GM12878 (cell line): ENCODE measurements at regions not wholly inside any gene's neighbourhood (a gene's known extent, or its start where the extent isn't known, plus 50 kb on each side); places are given as distances from the start of the nearest gene placed in this dataset.

Experiments used
- BMI1 ChIP-seq: fragments of 450-650 bp; IDR thresholded peaks from 2 replicates; pipeline ENCODE4 v1.6.1; 2016; ENCODE audit warnings: mild to moderate bottlenecking, moderate library complexity, borderline replicate concordance
- CHD2 ChIP-seq: IDR thresholded peaks from 2 replicates; pipeline ENCODE4 v1.6.1; 2011; ENCODE audit warnings: low read depth, low read length, improper control_type of control experiment, borderline replicate concordance
- CUX1 ChIP-seq: IDR thresholded peaks from 2 replicates; pipeline ENCODE4 v1.6.1; 2012; ENCODE audit warnings: improper control_type of control experiment, low read depth, low read length; ENCODE audit not compliant: insufficient replicate concordance
- EP300 ChIP-seq, 2 experiments: fragments of 150-350 bp in 1 of 2; IDR thresholded peaks; 2 replicates each; pipeline ENCODE4 v1.6.1; 2011 to 2012; ENCODE audit warnings: low read depth in 2 of 2, low read length in 2 of 2, borderline replicate concordance in 1 of 2, improper control_type of control experiment in 1 of 2, inconsistent platforms in 1 of 2; ENCODE audit not compliant: control insufficient read depth in 1 of 2
- FOXM1 ChIP-seq: IDR thresholded peaks from 2 replicates; pipeline ENCODE4 v1.6.1; 2012; ENCODE audit warnings: low read depth, mild to moderate bottlenecking, inconsistent platforms, low read length, moderate library complexity
- HCFC1 ChIP-seq: fragments of 150-350 bp; IDR thresholded peaks from 2 replicates; pipeline ENCODE4 v1.6.1; 2014; ENCODE audit warnings: low read length
- HDAC2 ChIP-seq: fragments of 200-600 bp; sonication (generic); IDR thresholded peaks from 2 replicates; pipeline ENCODE4 v1.6.1; 2017
- HDAC6 ChIP-seq: fragments of 200-600 bp; sonication (generic); IDR thresholded peaks from one replicate; pipeline ENCODE4 v1.8.0; 2017; ENCODE audit warnings: antibody characterized with exemption; ENCODE audit not compliant: unreplicated experiment
- HDGF ChIP-seq: fragments of 450-650 bp; IDR thresholded peaks from 2 replicates; pipeline ENCODE4 v1.6.1; 2016; ENCODE audit warnings: antibody characterized with exemption
- LARP7 ChIP-seq: fragments of 450-650 bp; IDR thresholded peaks from 2 replicates; pipeline ENCODE4 v1.6.1; 2017; ENCODE audit warnings: mild to moderate bottlenecking
- NFYB ChIP-seq: IDR thresholded peaks from 2 replicates; pipeline ENCODE4 v1.6.1; 2011; ENCODE audit warnings: low read depth, mild to moderate bottlenecking, low read length, improper control_type of control experiment, moderate library complexity; ENCODE audit not compliant: insufficient read depth
- PAX5 ChIP-seq: IDR thresholded peaks from 2 replicates; pipeline ENCODE4 v1.6.1; 2011; ENCODE audit warnings: low read depth, low read length, borderline replicate concordance
- STAT3 ChIP-seq: IDR thresholded peaks from 2 replicates; pipeline ENCODE4 v1.6.1; 2011; ENCODE audit warnings: low read depth, low read length, improper control_type of control experiment
- YY1 ChIP-seq: IDR thresholded peaks from 2 replicates; pipeline ENCODE4 v1.6.1; 2011; ENCODE audit warnings: low read depth, mild to moderate bottlenecking, low read length
- ZBTB40 ChIP-seq: fragments of 450-650 bp; IDR thresholded peaks from 2 replicates; pipeline ENCODE4 v1.6.1; 2016; ENCODE audit warnings: mild to moderate bottlenecking, moderate library complexity, borderline replicate concordance

DNA sequence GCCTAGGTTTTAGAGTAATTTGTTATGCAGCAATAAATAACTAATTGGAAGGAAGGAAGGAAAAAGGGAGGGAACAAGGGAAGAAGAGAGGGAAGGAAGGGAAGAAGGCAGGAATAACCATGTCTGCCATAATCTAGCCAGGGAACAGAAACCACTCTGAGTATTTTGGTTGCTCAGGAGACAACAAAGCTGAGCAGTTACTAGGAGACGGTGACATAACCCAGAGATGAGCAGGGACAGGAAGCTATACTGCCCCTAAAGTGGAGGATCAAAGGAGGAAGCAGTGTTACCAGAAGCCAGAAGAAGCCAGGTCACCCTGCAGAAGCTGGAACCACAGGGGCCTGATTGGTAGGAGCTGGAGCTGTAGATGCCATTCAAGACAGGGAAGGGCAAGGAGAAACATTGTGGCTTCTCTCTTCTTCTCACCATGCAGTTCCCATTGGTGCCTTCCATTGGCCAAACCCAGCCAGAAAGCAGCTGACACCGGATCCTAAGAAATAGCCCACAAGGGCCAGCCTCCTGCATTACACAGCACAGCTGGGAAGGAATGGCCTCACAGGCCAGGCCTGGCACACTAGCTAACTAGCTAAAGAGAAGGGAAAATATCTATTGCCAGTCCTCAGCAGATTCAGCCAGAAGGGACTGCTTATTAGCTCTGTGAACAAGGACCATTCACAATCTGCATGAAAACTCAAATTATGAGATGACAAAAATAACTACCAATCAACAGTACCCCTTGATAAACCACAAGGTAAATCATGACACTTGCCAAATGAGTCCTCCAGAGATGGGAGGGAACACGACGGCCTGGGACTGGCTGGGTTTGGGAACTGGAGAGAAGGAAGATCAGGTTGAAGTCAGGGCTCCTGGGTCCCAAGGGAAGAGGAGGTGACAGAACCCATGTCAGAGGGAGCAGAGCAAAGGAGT lies 184.5 kb upstream of the NFE2L3 start (continued):
- TF ChIP-seq HCFC1 = peak; percentile 25; the same call in 1 of the 2 replicates
- no peak; a peak in 1 of 4 replicates for TF ChIP-seq EP300 (IDR thresholded peaks at IDR 0.05; ENCODE audit: borderline replicate concordance in 1 of 2, control insufficient read depth in 1 of 2, low read depth in 2 of 2, low read length in 2 of 2)
- TF ChIP-seq FOXM1 = no peak; the same call in 1 of the 2 replicates
- TF ChIP-seq PAX5 = peak; percentile 64; the same call in 1 of the 2 replicates
- TF ChIP-seq YY1 = 0 out of 2 replicates have a peak, but pooled peaks have one; percentile 28
- peak; percentile 50; the same call in 1 of the 2 replicates for TF ChIP-seq NFYB
- TF ChIP-seq BMI1 = peak; percentile 89
- TF ChIP-seq CUX1 = no peak
- peak; percentile 74; the same call in 1 of the 2 replicates for TF ChIP-seq STAT3
- no peak for TF ChIP-seq HDAC2
- TF ChIP-seq ZBTB40 = peak; percentile 37; the same call in 1 of the 2 replicates
- peak; percentile 10 for TF ChIP-seq HDAC6
- TF ChIP-seq CHD2 = no peak
- TF ChIP-seq HDGF = peak; percentile 91
- TF ChIP-seq LARP7 = peak; percentile 22; the same call in 1 of the 2 replicates
- TF ChIP-seq, all 136 proteins: peak for 25
